ENCODE measurements at regions not wholly inside any gene's neighbourhood (a gene's known extent, or its start where the extent isn't known, plus 50 kb on each side); places are given as distances from the start of the nearest gene placed in this dataset.

DNA sequence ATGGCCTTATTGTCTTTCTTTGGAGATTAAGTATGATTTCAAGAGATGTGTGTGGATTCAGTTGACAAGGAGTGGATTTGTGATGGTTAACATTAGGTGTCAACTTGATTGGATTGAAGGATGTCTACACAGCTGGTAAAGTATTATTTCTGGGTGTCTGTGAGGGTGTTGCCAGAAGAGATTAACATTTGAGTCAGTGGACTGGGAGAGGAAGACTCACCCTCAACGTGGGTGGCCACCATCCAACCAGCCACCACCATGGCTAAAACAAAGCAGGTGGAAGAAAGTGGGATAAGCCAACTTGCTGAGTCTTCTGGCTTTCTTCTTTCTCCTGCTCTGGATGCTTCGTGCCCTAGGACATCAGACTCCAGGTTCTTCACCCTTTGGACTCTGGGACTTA lies 76.1 kb downstream of the GPR37 start (continued):
- no peak for TF ChIP-seq ZNF232 (CRISPR knock-in tag; IDR thresholded peaks at IDR 0.05)
- TF ChIP-seq CC2D1A (IDR thresholded peaks at IDR 0.05): no peak

DNA sequence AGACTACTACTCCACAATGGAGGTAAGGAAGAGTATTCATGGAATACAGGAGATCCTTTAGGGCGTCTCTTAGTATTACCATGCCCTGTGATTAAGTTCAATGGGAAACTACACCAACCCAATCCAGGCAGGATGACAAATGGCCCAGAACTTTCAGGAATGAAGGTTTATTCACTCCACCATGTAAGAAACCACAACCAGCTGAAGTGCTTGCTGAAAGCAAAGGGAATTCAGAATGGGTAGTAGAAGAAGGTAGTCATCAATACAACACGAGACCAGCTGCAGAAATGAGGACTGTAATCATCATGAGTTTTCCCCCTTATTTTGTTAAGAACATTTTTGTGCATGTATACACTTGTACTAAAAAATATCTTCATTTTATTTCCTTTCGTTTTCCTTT lies 76.6 kb downstream of the GPR37 start:
- Histone ChIP-seq H2AFZ (ENCODE audit: low read depth, low read length) (no peak overlapping the region), H3K79me2 (ENCODE audit: control insufficient read depth, insufficient read depth, low read length) (no peaks in the 10 kb centered on the region), H3K9me3 (replicated peaks; ENCODE audit: control insufficient read depth, insufficient read depth, low read depth, low read length) (no peaks in the 10 kb centered on the region), H3K36me3 (ENCODE audit: control insufficient read depth, insufficient read depth, low read length) (no peaks in the 10 kb centered on the region), H3K4me1 (replicated peaks in 1 of 2; ENCODE audit: control insufficient read depth in 2 of 2, insufficient read depth in 2 of 2, low read length in 2 of 2) (no peaks in the 10 kb centered on the region), H3K9ac (ENCODE audit: insufficient read depth in 1 of 2, low read depth in 2 of 2, low read length in 2 of 2) (no peak overlapping the region), H3K4me3 (no peak overlapping the region), H3K4me2 (ENCODE audit: insufficient read depth, low read length) (no peak overlapping the region), H3K9me1 (ENCODE audit: control insufficient read depth, insufficient read depth, low read length) (no peaks in the 10 kb centered on the region), H3K27me3 (ENCODE audit: control insufficient read depth in 2 of 2, insufficient read depth in 2 of 2, low read length in 2 of 2) (no peaks in the 10 kb centered on the region), H3K27ac (ENCODE audit: extremely low read depth, low read depth, low read length) (no peak overlapping the region), H4K20me1 (replicated peaks; ENCODE audit: control insufficient read depth, insufficient read depth, low read length) (no peaks in the 10 kb centered on the region)
- 0% methylated on average over 3 of the region's 3 CpGs for WGBS (ENCODE audit: insufficient coverage, low coverage, missing lambda C conversion rate)
- in situ Hi-C loops (cut with MboI): no loop called here
- no peak for ATAC-seq
- POLR2A ChIA-PET: no interaction called here
- TF ChIP-seq ZNF707 (CRISPR knock-in tag; conservative IDR thresholded peaks at IDR 0.05) (no peak), ILK (tag; IDR thresholded peaks at IDR 0.05; ENCODE audit: borderline replicate concordance, low read depth) (no peak), TCF3 (CRISPR knock-in tag; IDR thresholded peaks at IDR 0.05) (no peak)
- TF ChIP-seq, protein P1, sequence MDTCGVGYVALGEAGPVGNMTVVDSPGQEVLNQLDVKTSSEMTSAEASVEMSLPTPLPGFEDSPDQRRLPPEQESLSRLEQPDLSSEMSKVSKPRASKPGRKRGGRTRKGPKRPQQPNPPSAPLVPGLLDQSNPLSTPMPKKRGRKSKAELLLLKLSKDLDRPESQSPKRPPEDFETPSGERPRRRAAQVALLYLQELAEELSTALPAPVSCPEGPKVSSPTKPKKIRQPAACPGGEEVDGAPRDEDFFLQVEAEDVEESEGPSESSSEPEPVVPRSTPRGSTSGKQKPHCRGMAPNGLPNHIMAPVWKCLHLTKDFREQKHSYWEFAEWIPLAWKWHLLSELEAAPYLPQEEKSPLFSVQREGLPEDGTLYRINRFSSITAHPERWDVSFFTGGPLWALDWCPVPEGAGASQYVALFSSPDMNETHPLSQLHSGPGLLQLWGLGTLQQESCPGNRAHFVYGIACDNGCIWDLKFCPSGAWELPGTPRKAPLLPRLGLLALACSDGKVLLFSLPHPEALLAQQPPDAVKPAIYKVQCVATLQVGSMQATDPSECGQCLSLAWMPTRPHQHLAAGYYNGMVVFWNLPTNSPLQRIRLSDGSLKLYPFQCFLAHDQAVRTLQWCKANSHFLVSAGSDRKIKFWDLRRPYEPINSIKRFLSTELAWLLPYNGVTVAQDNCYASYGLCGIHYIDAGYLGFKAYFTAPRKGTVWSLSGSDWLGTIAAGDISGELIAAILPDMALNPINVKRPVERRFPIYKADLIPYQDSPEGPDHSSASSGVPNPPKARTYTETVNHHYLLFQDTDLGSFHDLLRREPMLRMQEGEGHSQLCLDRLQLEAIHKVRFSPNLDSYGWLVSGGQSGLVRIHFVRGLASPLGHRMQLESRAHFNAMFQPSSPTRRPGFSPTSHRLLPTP (IDR thresholded peaks at IDR 0.05; ENCODE audit: borderline replicate concordance, extremely low read depth, insufficient read length): no peak
- TF ChIP-seq, protein P2, sequence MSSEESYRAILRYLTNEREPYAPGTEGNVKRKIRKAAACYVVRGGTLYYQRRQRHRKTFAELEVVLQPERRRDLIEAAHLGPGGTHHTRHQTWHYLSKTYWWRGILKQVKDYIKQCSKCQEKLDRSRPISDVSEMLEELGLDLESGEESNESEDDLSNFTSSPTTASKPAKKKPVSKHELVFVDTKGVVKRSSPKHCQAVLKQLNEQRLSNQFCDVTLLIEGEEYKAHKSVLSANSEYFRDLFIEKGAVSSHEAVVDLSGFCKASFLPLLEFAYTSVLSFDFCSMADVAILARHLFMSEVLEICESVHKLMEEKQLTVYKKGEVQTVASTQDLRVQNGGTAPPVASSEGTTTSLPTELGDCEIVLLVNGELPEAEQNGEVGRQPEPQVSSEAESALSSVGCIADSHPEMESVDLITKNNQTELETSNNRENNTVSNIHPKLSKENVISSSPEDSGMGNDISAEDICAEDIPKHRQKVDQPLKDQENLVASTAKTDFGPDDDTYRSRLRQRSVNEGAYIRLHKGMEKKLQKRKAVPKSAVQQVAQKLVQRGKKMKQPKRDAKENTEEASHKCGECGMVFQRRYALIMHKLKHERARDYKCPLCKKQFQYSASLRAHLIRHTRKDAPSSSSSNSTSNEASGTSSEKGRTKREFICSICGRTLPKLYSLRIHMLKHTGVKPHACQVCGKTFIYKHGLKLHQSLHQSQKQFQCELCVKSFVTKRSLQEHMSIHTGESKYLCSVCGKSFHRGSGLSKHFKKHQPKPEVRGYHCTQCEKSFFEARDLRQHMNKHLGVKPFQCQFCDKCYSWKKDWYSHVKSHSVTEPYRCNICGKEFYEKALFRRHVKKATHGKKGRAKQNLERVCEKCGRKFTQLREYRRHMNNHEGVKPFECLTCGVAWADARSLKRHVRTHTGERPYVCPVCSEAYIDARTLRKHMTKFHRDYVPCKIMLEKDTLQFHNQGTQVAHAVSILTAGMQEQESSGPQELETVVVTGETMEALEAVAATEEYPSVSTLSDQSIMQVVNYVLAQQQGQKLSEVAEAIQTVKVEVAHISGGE (CRISPR knock-in tag; IDR thresholded peaks at IDR 0.05): no peak
- CTCF ChIA-PET (ENCODE audit: low intra/inter-chr PET ratio): no interaction called here
- no peak for FAIRE-seq
- no TSS peak for BruUV-seq (replicated peaks)
- intact Hi-C loops (cut with micrococcal nuclease): loop anchor here (10.0 kb wide), 1 partner anchor 874 kb away; no protein-coding TSS in a partner anchor
- DNase-seq (ENCODE audit: extremely low read depth in 1 of 4, low spot score in 3 of 4): no peak

Data from K562 (cell line).